GM12873 (cell line): ENCODE measurements at regions not wholly inside any gene's neighbourhood (a gene's known extent, or its start where the extent isn't known, plus 50 kb on each side); places are given as distances from the start of the nearest gene placed in this dataset.

ENCODE experiments used
- CTCF ChIP-seq: IDR thresholded peaks from 2 replicates; pipeline ENCODE4 v1.5.1; 2012; ENCODE audit warnings: low read depth, mild to moderate bottlenecking, moderate library complexity, low read length, control low read depth; ENCODE audit not compliant: insufficient read depth; ENCODE audit errors: missing control alignments

DNA sequence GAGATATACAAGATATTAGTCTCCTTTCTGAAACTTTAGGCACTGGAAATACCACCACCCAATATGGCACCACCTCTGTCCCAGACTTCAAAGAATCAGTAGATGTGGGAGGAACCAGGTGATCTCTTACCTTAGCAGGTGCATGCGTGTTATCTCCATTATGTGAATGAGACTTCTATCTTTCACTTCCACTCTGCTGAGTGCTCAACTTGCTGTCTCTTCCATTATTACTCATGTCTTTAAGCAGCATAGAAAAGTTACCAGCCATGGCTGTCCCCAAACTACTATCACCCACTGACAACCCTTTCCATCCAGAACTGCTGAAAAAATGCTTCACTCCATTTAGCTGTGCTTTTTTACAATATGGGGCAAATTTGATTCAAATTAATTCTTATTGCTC lies 101.5 kb upstream of the PRSS1 start:
- TF ChIP-seq CTCF, result no peak

GRCh38 chr7:142646386-142647140 lies 102.7 kb upstream of the PRSS1 start:
- peak; percentile 11 for TF ChIP-seq CTCF

GRCh38 chr7:142645777-142646176 lies 103.5 kb upstream of the PRSS1 start:
- TF ChIP-seq CTCF, result no peak

- no peak for TF ChIP-seq CTCF
Measured at GRCh38 chr7:142642316-142642715, 107.0 kb upstream of the PRSS1 start.

DNA sequence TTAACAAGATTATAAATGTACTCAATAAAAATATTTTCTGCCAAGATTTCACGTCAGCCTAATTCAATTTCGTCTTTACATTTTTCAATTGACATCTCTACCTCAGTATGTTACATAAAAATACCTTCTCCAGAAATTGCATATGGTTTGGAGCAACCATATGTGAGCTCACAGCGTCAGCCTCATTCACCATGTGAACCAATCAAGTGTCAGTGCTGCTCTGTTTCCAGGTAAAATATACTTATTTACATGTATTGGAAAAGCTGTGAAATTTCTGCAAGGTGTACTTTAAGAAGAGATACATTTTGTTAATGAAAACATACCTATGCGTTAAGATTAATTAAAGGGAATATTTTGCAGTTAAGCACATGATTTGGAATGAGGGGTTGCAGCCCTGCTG lies 110.7 kb upstream of the PRSS1 start:
- no peak for TF ChIP-seq CTCF

- no peak for TF ChIP-seq CTCF
Measured at GRCh38 chr7:142637240-142637639, 112.0 kb upstream of the PRSS1 start.

- no peak for TF ChIP-seq CTCF
Measured at GRCh38 chr7:142636751-142637150, 112.5 kb upstream of the PRSS1 start.
